Endothelial cell of umbilical vein (primary cell): ENCODE measurements at regions not wholly inside any gene's neighbourhood (a gene's known extent, or its start where the extent isn't known, plus 50 kb on each side); places are given as distances from the start of the nearest gene placed in this dataset.
"Not testable (repeated sequence)": the region's sequence is repeated elsewhere in the genome, so short reads cannot be mapped to it uniquely, and the experiment has no call there.

Source experiments
- BruUV-seq: library from RNA; stranded (reverse); fragments of 400-500 nt; replicated peaks from 2 replicates; lab custom pipeline; 2021; lab: Mats Ljungman, UMichigan
- CTCF ChIA-PET: fragments of 300-600, 350-600 bp; sonication (Branson Sonifier 250); formaldehyde crosslinking; loops from one replicate; lab custom pipeline; 2021; ENCODE audit warnings: antibody characterized with exemption, inconsistent platforms; lab: Charles Lee
- POLR2A ChIA-PET: fragments of 300-600, 350-600 bp; sonication (Branson Sonifier 250); formaldehyde crosslinking; loops from one replicate; lab custom pipeline; 2021; ENCODE audit warnings: antibody characterized with exemption, inconsistent platforms; lab: Charles Lee
- DNase-seq: peaks from one replicate; pipeline ENCODE4 v3.0.0-alpha.2; 2011; ENCODE audit warnings: low read depth, low spot score
- FAIRE-seq: peaks from 2 replicates; lab custom pipeline; 2011; peaks lifted over from hg19 to GRCh38; lab: Jason Lieb, UNC
- H2AFZ ChIP-seq: 2 replicates; pipeline ENCODE4 v1.6.0; 2012; ENCODE audit warnings: low read depth, low read length, control low read depth, inconsistent platforms
- H3K27ac ChIP-seq: 2 replicates; pipeline ENCODE4 v1.5.1; 2011; ENCODE audit warnings: low read depth, mild to moderate bottlenecking, control low read depth, low read length, moderate library complexity; ENCODE audit not compliant: insufficient read depth
- H3K27me3 ChIP-seq, 2 experiments: 2 replicates each; pipeline versions ENCODE4 v1.6.0 to v1.6.1; 2011; ENCODE audit warnings: low read length in 2 of 2, mixed read lengths in 1 of 2; ENCODE audit not compliant: control insufficient read depth in 2 of 2, insufficient read depth in 2 of 2
- H3K36me3 ChIP-seq, 2 experiments: 2 replicates in 1 of 2; 3 replicates in 1 of 2; pipeline ENCODE4 v1.5.1; 2011; ENCODE audit warnings: low read length in 2 of 2, mild to moderate bottlenecking in 1 of 2, moderate library complexity in 1 of 2; ENCODE audit not compliant: control insufficient read depth in 2 of 2, insufficient read depth in 2 of 2; ENCODE audit errors: extremely low read depth in 1 of 2
- H3K4me1 ChIP-seq: 3 replicates; pipeline ENCODE4 v1.5.1; 2011; ENCODE audit warnings: mild to moderate bottlenecking, low read length; ENCODE audit not compliant: control insufficient read depth, insufficient read depth; ENCODE audit errors: extremely low read depth
- H3K4me2 ChIP-seq: 2 replicates; pipeline ENCODE4 v1.6.1; 2011; ENCODE audit warnings: low read length, control low read depth, mixed read lengths; ENCODE audit not compliant: insufficient read depth
- H3K4me3 ChIP-seq, 3 experiments: fragments of 200-600 bp in 1 of 3; sonication (generic), shearing (Covaris generic) in 1 of 3; replicated peaks in 1 of 3; 2 replicates each; pipeline ENCODE4 v1.5.1; 2011 to 2016; ENCODE audit warnings: control low read depth in 3 of 3, low read length in 3 of 3, mild to moderate bottlenecking in 2 of 3, inconsistent platforms in 1 of 3, low read depth in 1 of 3, moderate library complexity in 1 of 3; ENCODE audit not compliant: insufficient read depth in 1 of 3
- H3K79me2 ChIP-seq: 2 replicates; pipeline ENCODE4 v1.6.0; 2012; ENCODE audit warnings: low read length, inconsistent platforms; ENCODE audit not compliant: control insufficient read depth, insufficient read depth
- H3K9ac ChIP-seq: replicated peaks from 2 replicates; pipeline ENCODE3; 2011; ENCODE audit warnings: low read length, control low read depth; ENCODE audit not compliant: insufficient read depth; ENCODE audit errors: extremely low read depth
- H3K9me1 ChIP-seq: replicated peaks from 3 replicates; pipeline ENCODE4 v1.6.0; 2011; ENCODE audit warnings: mild to moderate bottlenecking, low read length; ENCODE audit not compliant: control insufficient read depth, insufficient read depth; ENCODE audit errors: extremely low read depth
- H3K9me3 ChIP-seq: replicated peaks from 2 replicates; pipeline ENCODE4 v1.5.1; 2012; ENCODE audit warnings: low read length, inconsistent platforms; ENCODE audit not compliant: control insufficient read depth, insufficient read depth
- H4K20me1 ChIP-seq: replicated peaks from 2 replicates; pipeline ENCODE3; 2011; ENCODE audit warnings: mild to moderate bottlenecking, low read length; ENCODE audit not compliant: control insufficient read depth, insufficient read depth; ENCODE audit errors: extremely low read depth
- EZH2 ChIP-seq: IDR thresholded peaks from 2 replicates; pipeline ENCODE4 v1.6.1; 2012; ENCODE audit warnings: borderline replicate concordance, low read depth, mild to moderate bottlenecking, moderate library complexity, low read length, inconsistent platforms; ENCODE audit not compliant: severe bottlenecking
- GATA2 ChIP-seq: IDR thresholded peaks from 2 replicates; pipeline ENCODE4 v1.7.0; 2011; ENCODE audit warnings: low read depth, mild to moderate bottlenecking, moderate library complexity, mixed read lengths, low read length; ENCODE audit not compliant: insufficient read length, insufficient read depth
- JUN ChIP-seq: IDR thresholded peaks from 2 replicates; pipeline ENCODE4 v1.6.1; 2011; ENCODE audit warnings: borderline replicate concordance, low read depth; ENCODE audit not compliant: insufficient read length, insufficient read depth
- dilution Hi-C: fragments of 300-500 bp; cut with MboI; formaldehyde crosslinking; loops from one replicate; pipeline ENCODE4 v1.15.0; 2019; ENCODE audit warnings: low sequenced_read_pairs; ENCODE audit not compliant: extremely low pct_ligation_motif_present
- intact Hi-C: fragments of 100-400 bp; cut with micrococcal nuclease; formaldehyde crosslinking; loops from one replicate; pipeline ENCODE4 v1.10.0; 2022
- TF ChIP-seq, protein P1 (sequence below): IDR thresholded peaks from 2 replicates; pipeline ENCODE4 v1.6.1; 2011; ENCODE audit not compliant: insufficient read depth, insufficient read length
- TF ChIP-seq, protein P2 (sequence below), 2 donors: IDR thresholded peaks; 1 replicate in 1 of 2; 2 replicates in 1 of 2; pipeline ENCODE4 v1.5.1; 2011; ENCODE audit warnings: low read length in 2 of 2, mild to moderate bottlenecking in 2 of 2, moderate library complexity in 2 of 2, control low read depth in 1 of 2, inconsistent platforms in 1 of 2, low read depth in 1 of 2; ENCODE audit not compliant: insufficient read depth in 1 of 2; ENCODE audit errors: extremely low read depth in 1 of 2

DNA sequence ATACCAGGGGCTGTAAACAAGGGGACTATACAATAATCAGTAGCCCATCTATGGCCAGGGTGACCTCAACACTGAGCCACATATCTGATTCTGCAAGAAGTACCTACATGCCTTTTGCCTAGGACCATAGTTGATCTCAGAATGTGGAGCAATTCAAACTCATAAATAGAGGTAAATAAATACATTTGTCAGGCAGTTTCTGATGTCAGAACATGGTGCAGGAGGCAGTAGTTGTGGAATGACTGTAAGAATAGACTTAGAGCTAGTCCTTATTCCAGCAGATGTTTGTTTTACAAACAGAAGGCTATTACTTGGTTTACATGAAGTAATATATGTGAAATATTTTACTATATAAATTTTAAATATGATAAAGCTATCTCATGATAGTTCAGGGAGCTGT lies 330.7 kb upstream of the DAB2 start:
- Histone ChIP-seq H3K9me3 (no peaks in the 10 kb centered on the region), H3K27ac (peak overlapping the region; percentile 58), H3K4me3 (no peak overlapping the region), H3K9ac (peak overlapping the region; percentile 9), H3K4me2 (no peak overlapping the region), H3K9me1 (no peaks in the 10 kb centered on the region), H2AFZ (peak overlapping the region; percentile 26), H3K36me3 (no peaks in the 10 kb centered on the region), H3K4me1 (peaks cover 13% of the 10 kb centered on the region), H3K27me3 (no peaks in the 10 kb centered on the region), H4K20me1 (no peaks in the 10 kb centered on the region), H3K79me2 (no peaks in the 10 kb centered on the region)
- FAIRE-seq: no peak
- POLR2A ChIA-PET: no interaction called here
- dilution Hi-C loops (no loop called here), intact Hi-C loops (no loop called here)
- no TSS peak for BruUV-seq
- DNase-seq: no peak
- TF ChIP-seq JUN (no peak), EZH2 (no peak), GATA2 (no peak)
- TF ChIP-seq, protein P1, sequence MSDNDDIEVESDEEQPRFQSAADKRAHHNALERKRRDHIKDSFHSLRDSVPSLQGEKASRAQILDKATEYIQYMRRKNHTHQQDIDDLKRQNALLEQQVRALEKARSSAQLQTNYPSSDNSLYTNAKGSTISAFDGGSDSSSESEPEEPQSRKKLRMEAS: no peak
- TF ChIP-seq, protein P2, sequence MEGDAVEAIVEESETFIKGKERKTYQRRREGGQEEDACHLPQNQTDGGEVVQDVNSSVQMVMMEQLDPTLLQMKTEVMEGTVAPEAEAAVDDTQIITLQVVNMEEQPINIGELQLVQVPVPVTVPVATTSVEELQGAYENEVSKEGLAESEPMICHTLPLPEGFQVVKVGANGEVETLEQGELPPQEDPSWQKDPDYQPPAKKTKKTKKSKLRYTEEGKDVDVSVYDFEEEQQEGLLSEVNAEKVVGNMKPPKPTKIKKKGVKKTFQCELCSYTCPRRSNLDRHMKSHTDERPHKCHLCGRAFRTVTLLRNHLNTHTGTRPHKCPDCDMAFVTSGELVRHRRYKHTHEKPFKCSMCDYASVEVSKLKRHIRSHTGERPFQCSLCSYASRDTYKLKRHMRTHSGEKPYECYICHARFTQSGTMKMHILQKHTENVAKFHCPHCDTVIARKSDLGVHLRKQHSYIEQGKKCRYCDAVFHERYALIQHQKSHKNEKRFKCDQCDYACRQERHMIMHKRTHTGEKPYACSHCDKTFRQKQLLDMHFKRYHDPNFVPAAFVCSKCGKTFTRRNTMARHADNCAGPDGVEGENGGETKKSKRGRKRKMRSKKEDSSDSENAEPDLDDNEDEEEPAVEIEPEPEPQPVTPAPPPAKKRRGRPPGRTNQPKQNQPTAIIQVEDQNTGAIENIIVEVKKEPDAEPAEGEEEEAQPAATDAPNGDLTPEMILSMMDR (IDR thresholded peaks at IDR 0.05; ENCODE audit: extremely low read depth in 1 of 2, insufficient read depth in 1 of 2, low read depth in 1 of 2, low read length in 2 of 2): no peak
- CTCF ChIA-PET: interaction anchor here (0.9 to 1.1 kb wide), 3 partner anchors 9 to 137 kb away, joined by 3 to 4 read pairs (median 4); no protein-coding TSS in a partner anchor

DNA sequence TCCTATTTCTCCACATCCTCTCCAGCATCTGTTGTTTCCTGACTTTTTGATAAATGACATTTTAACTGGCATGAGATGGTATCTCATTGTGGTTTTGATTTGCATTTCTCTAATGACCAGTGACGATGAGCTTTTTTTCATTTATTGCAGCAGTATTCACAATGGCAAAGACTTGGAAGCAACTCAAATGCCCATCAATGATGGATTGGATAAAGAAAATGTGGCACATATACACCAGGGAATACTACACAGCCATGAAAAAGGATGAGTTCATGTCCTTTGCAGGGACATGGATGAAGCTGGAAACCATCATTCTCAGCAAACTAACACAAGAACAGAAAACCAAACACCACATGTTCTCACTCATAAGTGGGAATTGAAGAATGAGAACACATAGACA lies 329.0 kb upstream of the DAB2 start:
- H2AFZ ChIP-seq, H3K79me2 ChIP-seq, H3K4me3 ChIP-seq, H3K4me2 ChIP-seq, H3K9ac ChIP-seq, H4K20me1 ChIP-seq, H3K27me3 ChIP-seq, FAIRE-seq, H3K9me1 ChIP-seq, DNase-seq, H3K27ac ChIP-seq, BruUV-seq, H3K9me3 ChIP-seq, dilution Hi-C loops, H3K36me3 ChIP-seq, CTCF ChIA-PET, intact Hi-C loops, POLR2A ChIA-PET: not testable (repeated sequence)
- peaks cover 13% of the 10 kb centered on the region for H3K4me1 ChIP-seq
